Vagina (tissue), 2 donors: ENCODE measurements at regions not wholly inside any gene's neighbourhood (a gene's known extent, or its start where the extent isn't known, plus 50 kb on each side); places are given as distances from the start of the nearest gene placed in this dataset.

Experiments
- DNase-seq, 2 donors: peaks; one replicate each; pipeline ENCODE4 v3.0.0-alpha.2; 2017; ENCODE audit errors: extremely low spot score in 2 of 2
- H3K27ac ChIP-seq: fragments of 200-600 bp; sonication (generic); one replicate; pipeline ENCODE4 v1.5.1; 2019
- H3K27me3 ChIP-seq: fragments of 200-600 bp; sonication (generic); one replicate; pipeline ENCODE4 v1.5.1; 2019
- H3K36me3 ChIP-seq, 2 donors: fragments of 200-600 bp; sonication (generic); one replicate each; pipeline ENCODE4 v1.5.1; 2017 to 2019
- H3K4me1 ChIP-seq: fragments of 200-600 bp; sonication (generic); one replicate; pipeline ENCODE4 v1.5.1; 2019
- H3K4me3 ChIP-seq, 2 donors: fragments of 200-600 bp; sonication (generic); 1 replicate in 1 of 2; 2 replicates in 1 of 2; pipeline ENCODE4 v1.5.1; 2016 to 2019
- H3K9me3 ChIP-seq: fragments of 200-600 bp; sonication (generic); one replicate; pipeline ENCODE4 v1.5.1; 2019
- POLR2A ChIP-seq, 2 donors: fragments of 450-650 bp; IDR thresholded peaks; one replicate each; pipeline ENCODE4 v1.6.1; 2017; ENCODE audit warnings: antibody characterized with exemption in 2 of 2, mild to moderate bottlenecking in 2 of 2, moderate library complexity in 2 of 2
- POLR2AphosphoS5 ChIP-seq, 2 donors: sonication (generic); formaldehyde crosslinking; IDR thresholded peaks; one replicate each; pipeline ENCODE4 v1.9.0; 2017; ENCODE audit warnings: antibody characterized with exemption in 2 of 2, mild to moderate bottlenecking in 2 of 2, low read depth in 1 of 2; ENCODE audit not compliant: insufficient read depth in 1 of 2
- intact Hi-C: fragments of 100-400 bp; cut with DNase I; formaldehyde crosslinking; loops from one replicate; pipeline ENCODE4 v1.15.1; 2023
- TF ChIP-seq, protein P1 (sequence below), 3 experiments: fragments of 450-650 bp in 2 of 3; fragments of 200-600 bp in 1 of 3; sonication (generic) in 1 of 3; IDR thresholded peaks; one replicate each; pipeline ENCODE4 v1.5.1; 2017 to 2019; ENCODE audit warnings: antibody characterized with exemption in 3 of 3, mild to moderate bottlenecking in 2 of 3, moderate library complexity in 2 of 3

- Histone ChIP-seq H3K9me3 (no peaks in the 10 kb centered on the region), H3K4me3 (no peak overlapping the region), H3K36me3 (no peaks in the 10 kb centered on the region), H3K4me1 (no peaks in the 10 kb centered on the region), H3K27me3 (no peaks in the 10 kb centered on the region), H3K27ac (no peak overlapping the region)
- intact Hi-C loops, result no loop called here
- no peak for DNase-seq
- TF ChIP-seq POLR2AphosphoS5 (IDR thresholded peaks at IDR 0.05; ENCODE audit: insufficient read depth in 1 of 2, low read depth in 1 of 2), result no peak
- TF ChIP-seq, protein P1, sequence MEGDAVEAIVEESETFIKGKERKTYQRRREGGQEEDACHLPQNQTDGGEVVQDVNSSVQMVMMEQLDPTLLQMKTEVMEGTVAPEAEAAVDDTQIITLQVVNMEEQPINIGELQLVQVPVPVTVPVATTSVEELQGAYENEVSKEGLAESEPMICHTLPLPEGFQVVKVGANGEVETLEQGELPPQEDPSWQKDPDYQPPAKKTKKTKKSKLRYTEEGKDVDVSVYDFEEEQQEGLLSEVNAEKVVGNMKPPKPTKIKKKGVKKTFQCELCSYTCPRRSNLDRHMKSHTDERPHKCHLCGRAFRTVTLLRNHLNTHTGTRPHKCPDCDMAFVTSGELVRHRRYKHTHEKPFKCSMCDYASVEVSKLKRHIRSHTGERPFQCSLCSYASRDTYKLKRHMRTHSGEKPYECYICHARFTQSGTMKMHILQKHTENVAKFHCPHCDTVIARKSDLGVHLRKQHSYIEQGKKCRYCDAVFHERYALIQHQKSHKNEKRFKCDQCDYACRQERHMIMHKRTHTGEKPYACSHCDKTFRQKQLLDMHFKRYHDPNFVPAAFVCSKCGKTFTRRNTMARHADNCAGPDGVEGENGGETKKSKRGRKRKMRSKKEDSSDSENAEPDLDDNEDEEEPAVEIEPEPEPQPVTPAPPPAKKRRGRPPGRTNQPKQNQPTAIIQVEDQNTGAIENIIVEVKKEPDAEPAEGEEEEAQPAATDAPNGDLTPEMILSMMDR (IDR thresholded peaks at IDR 0.05), result no peak
- TF ChIP-seq POLR2A (IDR thresholded peaks at IDR 0.05), result no peak
These were observed 77.1 kb upstream of the SEC11C start for GRCh38 chr18:59062643-59063006.

DNA sequence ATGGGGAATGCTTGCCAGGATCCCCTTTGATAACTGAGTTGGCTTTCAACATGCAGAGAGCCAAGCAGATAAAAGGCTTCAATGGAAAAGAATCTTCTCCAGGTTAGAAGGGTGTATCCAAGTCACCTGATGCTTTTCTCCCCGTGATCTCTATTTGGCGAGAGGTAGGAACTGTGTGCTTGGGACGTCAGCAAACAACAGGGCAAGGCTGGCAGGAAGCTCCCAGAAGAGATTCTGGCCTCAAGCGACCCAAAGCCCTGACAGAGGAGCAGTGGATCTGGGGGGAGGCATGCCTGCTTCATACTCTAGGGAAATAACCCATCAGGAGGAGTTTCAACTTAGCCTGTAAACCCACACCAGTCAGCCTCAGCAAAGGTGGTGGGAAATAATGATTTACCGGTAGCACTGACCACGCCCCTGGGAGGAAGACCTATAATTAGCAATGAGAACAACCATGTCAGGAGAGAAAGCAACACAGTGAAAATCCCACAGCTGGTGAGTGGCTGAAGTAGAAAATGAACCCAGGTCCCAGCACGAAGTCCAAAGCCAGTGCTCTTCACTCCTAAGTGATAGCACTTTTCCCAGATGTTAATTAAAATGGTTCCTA is 76.3 kb upstream of the SEC11C start:
- intact Hi-C loops, result no loop called here
- DNase-seq, result no peak
- Histone ChIP-seq H3K27ac (no peak overlapping the region), H3K4me1 (no peaks in the 10 kb centered on the region), H3K36me3 (no peaks in the 10 kb centered on the region), H3K9me3 (no peaks in the 10 kb centered on the region), H3K4me3 (no peak overlapping the region), H3K27me3 (no peaks in the 10 kb centered on the region)
- TF ChIP-seq POLR2A (IDR thresholded peaks at IDR 0.05), result no peak
- TF ChIP-seq, protein P1 (IDR thresholded peaks at IDR 0.05), result no peak
- no peak for TF ChIP-seq POLR2AphosphoS5 (IDR thresholded peaks at IDR 0.05; ENCODE audit: insufficient read depth in 1 of 2, low read depth in 1 of 2)

- DNase-seq, result no peak
- Histone ChIP-seq H3K27me3 (no peaks in the 10 kb centered on the region), H3K4me1 (no peaks in the 10 kb centered on the region), H3K36me3 (no peaks in the 10 kb centered on the region), H3K9me3 (no peaks in the 10 kb centered on the region), H3K27ac (no peak overlapping the region), H3K4me3 (no peak overlapping the region)
- TF ChIP-seq, protein P1 (IDR thresholded peaks at IDR 0.05), result no peak
- TF ChIP-seq POLR2A (IDR thresholded peaks at IDR 0.05) (no peak), POLR2AphosphoS5 (IDR thresholded peaks at IDR 0.05; ENCODE audit: insufficient read depth in 1 of 2, low read depth in 1 of 2) (no peak)
- intact Hi-C loops, result no loop called here
These were observed 75.8 kb upstream of the SEC11C start for GRCh38 chr18:59063912-59064311.

DNA sequence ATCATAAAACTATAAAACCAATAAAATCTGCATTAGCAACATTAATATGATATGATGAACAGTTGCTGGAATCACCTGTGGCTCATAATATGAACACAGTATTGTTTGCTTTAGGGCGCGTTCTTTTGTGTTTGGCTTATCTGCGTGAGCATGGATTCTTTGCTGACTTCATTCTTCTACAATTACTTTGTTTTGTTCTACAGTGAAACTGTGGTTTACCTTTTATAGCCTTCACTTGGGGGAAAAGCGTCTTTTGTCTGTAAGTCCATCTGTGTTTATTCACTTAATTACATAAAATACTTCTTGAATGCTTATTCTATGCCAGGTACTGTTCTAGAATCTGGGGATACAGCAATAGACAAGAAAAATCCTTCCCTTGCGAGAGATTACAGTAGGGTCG is 74.0 kb upstream of the SEC11C start:
- Histone ChIP-seq H3K27ac (no peak overlapping the region), H3K4me1 (no peaks in the 10 kb centered on the region), H3K9me3 (no peaks in the 10 kb centered on the region), H3K36me3 (no peaks in the 10 kb centered on the region), H3K4me3 (no peak overlapping the region), H3K27me3 (no peaks in the 10 kb centered on the region)
- TF ChIP-seq POLR2A (IDR thresholded peaks at IDR 0.05) (no peak), POLR2AphosphoS5 (IDR thresholded peaks at IDR 0.05; ENCODE audit: insufficient read depth in 1 of 2, low read depth in 1 of 2) (no peak)
- TF ChIP-seq, protein P1 (IDR thresholded peaks at IDR 0.05), result no peak
- no peak for DNase-seq
- intact Hi-C loops, result no loop called here

- no peaks in the 10 kb centered on the region for H3K9me3 ChIP-seq
- H3K36me3 ChIP-seq, result no peaks in the 10 kb centered on the region
- TF ChIP-seq, protein P1 (IDR thresholded peaks at IDR 0.05), result no peak
- no peak for TF ChIP-seq POLR2AphosphoS5 (IDR thresholded peaks at IDR 0.05; ENCODE audit: insufficient read depth in 1 of 2, low read depth in 1 of 2)
- TF ChIP-seq POLR2A (IDR thresholded peaks at IDR 0.05), result no peak
- no peak for DNase-seq
- H3K27me3 ChIP-seq, result no peaks in the 10 kb centered on the region
- H3K27ac ChIP-seq, result no peak overlapping the region
- H3K4me1 ChIP-seq, result no peaks in the 10 kb centered on the region
- no peak overlapping the region for H3K4me3 ChIP-seq
- intact Hi-C loops, result no loop called here
These were observed 71.8 kb upstream of the SEC11C start for GRCh38 chr18:59067873-59068272.
